Esophagus squamous epithelium (tissue), 5 donors: ENCODE measurements at regions not wholly inside any gene's neighbourhood (a gene's known extent, or its start where the extent isn't known, plus 50 kb on each side); places are given as distances from the start of the nearest gene placed in this dataset.

ENCODE experiments used
- DNase-seq: peaks from one replicate; lab custom pipeline; 2025; lab: John Stamatoyannopoulos, UW
- H3K27ac ChIP-seq, 4 donors: fragments of 200-600 bp; sonication (generic); one replicate each; pipeline ENCODE4 v1.5.1; 2016 to 2019; ENCODE audit warnings: mild to moderate bottlenecking in 1 of 4
- H3K27me3 ChIP-seq, 4 donors: fragments of 200-600 bp; sonication (generic); 1 replicate in 3 of 4; 2 replicates in 1 of 4; pipeline versions ENCODE4 v1.5.1 to v1.6.0; 2017 to 2021; ENCODE audit warnings: antibody characterized with exemption in 1 of 4
- H3K36me3 ChIP-seq, 3 donors: fragments of 200-600 bp; sonication (generic); one replicate each; pipeline ENCODE4 v1.5.1; 2016 to 2019
- H3K4me1 ChIP-seq, 3 donors: fragments of 200-600 bp; sonication (generic); one replicate each; pipeline ENCODE4 v1.5.1; 2017 to 2019
- H3K4me3 ChIP-seq, 4 donors: fragments of 200-600 bp; sonication (generic); 1 replicate in 3 of 4; 2 replicates in 1 of 4; pipeline ENCODE4 v1.5.1; 2016 to 2019; ENCODE audit warnings: mild to moderate bottlenecking in 2 of 4, moderate library complexity in 1 of 4
- H3K9me3 ChIP-seq, 3 donors: fragments of 200-600 bp; sonication (generic); one replicate each; pipeline ENCODE4 v1.5.1; 2016 to 2019
- POLR2A ChIP-seq, 4 donors: fragments of 450-650 bp; IDR thresholded peaks; one replicate each; pipeline ENCODE4 v1.6.1; 2017; ENCODE audit warnings: antibody characterized with exemption in 4 of 4, mild to moderate bottlenecking in 4 of 4, moderate library complexity in 3 of 4
- WGBS, 2 donors: methylation state at CpG; one replicate each; pipeline ENCODE4 v1.1.5; 2018; 5-methylcytosine and 5-hydroxymethylcytosine counted together
- intact Hi-C: fragments of 100-400 bp; cut with DNase I; formaldehyde crosslinking; loops from one replicate; pipeline ENCODE4 v1.15.0; 2022
- TF ChIP-seq, protein P1 (sequence below), 6 experiments: fragments of 450-650 bp in 4 of 6; fragments of 200-600 bp in 2 of 6; sonication (generic) in 2 of 6; IDR thresholded peaks; one replicate each; pipeline ENCODE4 v1.5.1; 2016 to 2019; ENCODE audit warnings: antibody characterized with exemption in 6 of 6, mild to moderate bottlenecking in 4 of 6, moderate library complexity in 4 of 6
- donor health status: DM: yes; HTN: yes; CAD: no.

DNA sequence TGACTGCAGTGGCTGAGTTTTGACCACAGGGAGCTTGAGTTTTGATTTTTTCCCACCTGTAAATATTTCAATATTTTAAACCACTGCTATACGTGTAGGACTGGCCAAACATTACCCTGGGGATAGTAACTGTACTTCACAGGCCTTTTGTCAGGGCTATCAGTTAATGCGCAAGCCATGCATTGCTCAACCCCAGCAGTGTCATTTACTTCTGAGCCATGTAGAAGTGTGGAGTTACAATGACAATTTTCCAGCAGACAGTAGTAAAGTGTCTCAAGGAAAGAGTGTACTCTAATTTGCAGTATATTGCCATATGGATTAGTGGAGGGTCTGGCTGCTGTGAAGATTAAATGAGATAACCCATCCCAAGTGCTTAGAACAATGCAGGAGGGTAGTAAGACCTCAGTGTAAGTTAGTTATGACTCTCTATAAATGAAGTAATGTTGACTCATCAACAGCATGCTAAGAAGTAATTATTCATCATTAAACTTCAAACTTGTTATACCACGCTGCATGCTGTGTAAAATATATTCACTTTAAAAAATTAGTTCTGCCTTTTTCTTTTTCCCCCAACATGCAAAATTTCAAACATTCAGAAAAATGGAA is 489.2 kb downstream of the KDM4C start:
- no peak overlapping the region for H3K27ac ChIP-seq
- H3K9me3 ChIP-seq, result no peaks in the 10 kb centered on the region
- H3K36me3 ChIP-seq, result no peaks in the 10 kb centered on the region
- TF ChIP-seq POLR2A (IDR thresholded peaks at IDR 0.05), result no peak
- TF ChIP-seq, protein P1, sequence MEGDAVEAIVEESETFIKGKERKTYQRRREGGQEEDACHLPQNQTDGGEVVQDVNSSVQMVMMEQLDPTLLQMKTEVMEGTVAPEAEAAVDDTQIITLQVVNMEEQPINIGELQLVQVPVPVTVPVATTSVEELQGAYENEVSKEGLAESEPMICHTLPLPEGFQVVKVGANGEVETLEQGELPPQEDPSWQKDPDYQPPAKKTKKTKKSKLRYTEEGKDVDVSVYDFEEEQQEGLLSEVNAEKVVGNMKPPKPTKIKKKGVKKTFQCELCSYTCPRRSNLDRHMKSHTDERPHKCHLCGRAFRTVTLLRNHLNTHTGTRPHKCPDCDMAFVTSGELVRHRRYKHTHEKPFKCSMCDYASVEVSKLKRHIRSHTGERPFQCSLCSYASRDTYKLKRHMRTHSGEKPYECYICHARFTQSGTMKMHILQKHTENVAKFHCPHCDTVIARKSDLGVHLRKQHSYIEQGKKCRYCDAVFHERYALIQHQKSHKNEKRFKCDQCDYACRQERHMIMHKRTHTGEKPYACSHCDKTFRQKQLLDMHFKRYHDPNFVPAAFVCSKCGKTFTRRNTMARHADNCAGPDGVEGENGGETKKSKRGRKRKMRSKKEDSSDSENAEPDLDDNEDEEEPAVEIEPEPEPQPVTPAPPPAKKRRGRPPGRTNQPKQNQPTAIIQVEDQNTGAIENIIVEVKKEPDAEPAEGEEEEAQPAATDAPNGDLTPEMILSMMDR (IDR thresholded peaks at IDR 0.05), result no peak
- no peaks in the 10 kb centered on the region for H3K4me1 ChIP-seq
- intact Hi-C loops, result no loop called here
- H3K4me3 ChIP-seq, result no peak overlapping the region
- no peaks in the 10 kb centered on the region for H3K27me3 ChIP-seq
- no peak for DNase-seq
- WGBS, 2 donors, result 57 to 65% methylated on average over 3 of the region's 3 CpGs

DNA sequence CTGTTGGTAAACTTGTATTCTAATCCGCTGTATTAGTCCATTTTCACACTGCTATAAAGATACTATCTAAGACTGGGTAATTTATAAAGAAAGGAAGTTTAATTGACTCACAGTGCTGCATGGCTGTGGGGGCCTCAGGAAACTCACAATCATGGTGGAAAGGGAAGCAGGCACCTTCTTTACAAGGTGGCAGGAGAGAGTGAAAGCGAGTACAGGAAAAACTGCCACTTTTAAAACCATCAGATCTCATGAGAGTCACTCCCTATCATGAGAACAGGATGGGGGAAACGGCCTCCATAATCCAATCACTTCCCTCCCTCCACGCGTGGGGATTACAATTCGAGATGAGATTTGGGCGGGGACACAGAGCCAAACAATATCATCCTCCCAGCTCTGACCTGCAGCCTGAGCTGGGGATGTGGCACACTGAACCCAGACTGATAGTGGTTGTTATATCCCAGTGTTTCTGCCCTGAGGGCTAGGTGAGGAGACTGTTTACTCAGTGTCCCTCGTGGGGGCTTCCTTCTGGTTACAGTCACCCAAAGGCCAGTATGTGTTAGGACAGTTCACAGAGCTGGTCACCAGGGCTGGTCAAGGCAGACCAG is 488.3 kb downstream of the KDM4C start:
- TF ChIP-seq, protein P1 (IDR thresholded peaks at IDR 0.05), result no peak
- no peak for TF ChIP-seq POLR2A (IDR thresholded peaks at IDR 0.05)
- DNase-seq, result no peak
- intact Hi-C loops, result no loop called here
- 54 to 62% methylated on average over 7 of the region's 8 CpGs for WGBS, 2 donors
- H3K4me1 ChIP-seq, result no peaks in the 10 kb centered on the region
- no peaks in the 10 kb centered on the region for H3K27me3 ChIP-seq
- no peak overlapping the region for H3K27ac ChIP-seq
- no peak overlapping the region for H3K4me3 ChIP-seq
- no peaks in the 10 kb centered on the region for H3K36me3 ChIP-seq
- no peaks in the 10 kb centered on the region for H3K9me3 ChIP-seq

DNA sequence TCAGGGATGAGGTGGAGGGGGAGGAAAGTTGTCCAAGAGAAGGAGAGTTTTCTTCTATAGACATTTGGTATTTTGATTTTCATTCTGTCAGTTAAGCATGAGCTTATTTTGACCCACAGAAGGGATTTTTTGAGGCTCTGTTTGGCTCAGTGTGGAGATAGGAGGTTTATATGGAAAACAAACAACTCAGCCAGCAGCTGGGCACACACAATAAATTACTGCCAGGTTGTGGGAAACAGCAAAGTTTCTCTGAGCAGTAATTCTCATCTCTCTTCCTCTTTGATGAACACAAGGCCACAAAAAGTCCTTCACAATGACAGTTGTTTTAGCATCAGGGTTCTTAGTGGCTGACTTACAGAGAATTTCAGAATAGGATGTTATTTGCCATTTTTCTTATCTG is 486.1 kb downstream of the KDM4C start:
- H3K9me3 ChIP-seq, result no peaks in the 10 kb centered on the region
- no peak for DNase-seq

DNA sequence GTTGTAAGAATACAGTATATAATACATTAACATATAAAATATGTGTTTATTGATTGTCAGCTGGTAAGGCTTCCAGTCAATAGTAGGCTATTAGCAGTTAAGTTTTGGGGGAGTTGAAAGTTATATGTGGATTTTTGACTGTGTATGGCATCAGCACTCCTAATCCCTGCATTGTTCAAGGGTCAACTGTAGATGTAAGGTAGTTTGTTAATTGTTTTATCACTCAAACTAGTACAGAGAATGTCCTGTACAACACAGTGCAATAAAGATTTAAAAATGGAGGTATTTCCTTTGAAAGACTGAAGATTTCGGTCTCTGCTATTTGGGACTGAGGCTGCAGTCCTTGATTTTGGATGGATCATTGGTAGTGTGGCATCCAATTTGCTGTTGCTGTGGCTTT is 484.4 kb downstream of the KDM4C start:
- TF ChIP-seq POLR2A (IDR thresholded peaks at IDR 0.05), result no peak
- TF ChIP-seq, protein P1 (IDR thresholded peaks at IDR 0.05), result no peak
- WGBS, 2 donors, result 86 to 88% methylated on average over 1 of the region's 1 CpG
- Histone ChIP-seq H3K4me3 (no peak overlapping the region), H3K27ac (no peak overlapping the region), H3K36me3 (no peaks in the 10 kb centered on the region), H3K9me3 (no peaks in the 10 kb centered on the region), H3K4me1 (no peaks in the 10 kb centered on the region), H3K27me3 (no peaks in the 10 kb centered on the region)
- DNase-seq, result no peak
- intact Hi-C loops, result no loop called here

More for the DNA sequence above, 486.1 kb downstream of the KDM4C start:
- Histone ChIP-seq H3K4me3 (no peak overlapping the region), H3K4me1 (no peaks in the 10 kb centered on the region), H3K36me3 (no peaks in the 10 kb centered on the region), H3K27me3 (no peaks in the 10 kb centered on the region), H3K27ac (no peak overlapping the region)
- TF ChIP-seq, protein P1 (IDR thresholded peaks at IDR 0.05), result no peak
- TF ChIP-seq POLR2A (IDR thresholded peaks at IDR 0.05), result no peak
- intact Hi-C loops, result no loop called here

DNA sequence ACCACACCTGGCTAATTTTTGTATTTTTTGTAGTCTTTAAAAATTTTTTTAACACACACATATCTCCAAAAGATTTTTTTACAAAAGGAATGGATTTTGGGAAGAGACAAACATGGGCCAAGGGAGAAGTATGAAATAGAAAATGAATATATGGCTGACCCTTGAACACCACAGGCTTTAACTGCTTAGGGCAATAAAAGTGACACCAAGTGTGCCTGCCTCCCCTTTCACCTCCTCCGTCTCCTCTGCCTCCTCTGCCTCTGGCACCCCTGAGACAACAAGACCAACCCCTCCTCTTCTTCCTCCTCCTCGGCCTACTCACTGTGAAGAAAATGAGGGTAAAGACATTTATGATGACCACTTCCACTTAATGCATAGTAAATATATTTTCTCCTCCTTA is 483.9 kb downstream of the KDM4C start:
- H3K36me3 ChIP-seq, result no peaks in the 10 kb centered on the region
- 84 to 94% methylated on average over 2 of the region's 2 CpGs for WGBS, 2 donors
- H3K27me3 ChIP-seq, result no peaks in the 10 kb centered on the region
- H3K9me3 ChIP-seq, result no peaks in the 10 kb centered on the region
- no peak for DNase-seq
- intact Hi-C loops, result no loop called here
- TF ChIP-seq, protein P1 (IDR thresholded peaks at IDR 0.05), result no peak
- no peak for TF ChIP-seq POLR2A (IDR thresholded peaks at IDR 0.05)
- H3K27ac ChIP-seq, result no peak overlapping the region
- no peak overlapping the region for H3K4me3 ChIP-seq
- no peaks in the 10 kb centered on the region for H3K4me1 ChIP-seq
